HG03060 (cell line): ENCODE measurements at regions not wholly inside any gene's neighbourhood (a gene's known extent, or its start where the extent isn't known, plus 50 kb on each side); places are given as distances from the start of the nearest gene placed in this dataset.
"Not testable (repeated sequence)": the region's sequence is repeated elsewhere in the genome, so short reads cannot be mapped to it uniquely, and the experiment has no call there.

Experiments
- ATAC-seq: cut with Tn5 transposase; IDR thresholded peaks from one replicate; pipeline ENCODE4 v1.9.1; 2021; ENCODE audit warnings: low read depth, moderate number of reproducible peaks; ENCODE audit not compliant: unreplicated experiment

- ATAC-seq, result no peak
Measured at GRCh38 chr13:67443923-67444322, 213.8 kb upstream of the PCDH9 start.

- no peak for ATAC-seq
Measured at GRCh38 chr13:67440236-67440975, 210.3 kb upstream of the PCDH9 start.

- ATAC-seq, result no peak
Measured at GRCh38 chr13:67439365-67439764, 209.2 kb upstream of the PCDH9 start.

- ATAC-seq, result no peak
Measured at GRCh38 chr13:67438465-67438864, 208.3 kb upstream of the PCDH9 start.

- ATAC-seq, result no peak
Measured at GRCh38 chr13:67437244-67437643, 207.1 kb upstream of the PCDH9 start.

GRCh38 chr13:67421475-67421874 lies 191.3 kb upstream of the PCDH9 start:
- no peak for ATAC-seq

GRCh38 chr13:67416047-67416925 lies 186.2 kb upstream of the PCDH9 start:
- no peak for ATAC-seq

GRCh38 chr13:67410645-67411044 lies 180.5 kb upstream of the PCDH9 start:
- ATAC-seq, result no peak

GRCh38 chr13:67408798-67409197 lies 178.7 kb upstream of the PCDH9 start:
- no peak for ATAC-seq

- ATAC-seq, result no peak
Measured at GRCh38 chr13:67402546-67402945, 172.4 kb upstream of the PCDH9 start.

- ATAC-seq, result no peak
Measured at GRCh38 chr13:67395577-67395976, 165.4 kb upstream of the PCDH9 start.

- no peak for ATAC-seq
Measured at GRCh38 chr13:67392014-67392413, 161.9 kb upstream of the PCDH9 start.

GRCh38 chr13:67390462-67391086 lies 160.4 kb upstream of the PCDH9 start:
- ATAC-seq, result no peak

GRCh38 chr13:67389171-67389570 lies 159.0 kb upstream of the PCDH9 start:
- ATAC-seq, result no peak

GRCh38 chr13:67383109-67383757 lies 153.1 kb upstream of the PCDH9 start:
- not testable (repeated sequence) for ATAC-seq

GRCh38 chr13:67377919-67378318 lies 147.8 kb upstream of the PCDH9 start:
- ATAC-seq, result no peak

- ATAC-seq, result no peak
Measured at GRCh38 chr13:67374391-67374790, 144.3 kb upstream of the PCDH9 start.

- ATAC-seq, result no peak
Measured at GRCh38 chr13:67372868-67373464, 142.8 kb upstream of the PCDH9 start.

GRCh38 chr13:67369895-67370660 lies 139.9 kb upstream of the PCDH9 start:
- ATAC-seq, result no peak

GRCh38 chr13:67367399-67367798 lies 137.3 kb upstream of the PCDH9 start:
- ATAC-seq, result no peak
